GM21786 (cell line): ENCODE measurements at regions not wholly inside any gene's neighbourhood (a gene's known extent, or its start where the extent isn't known, plus 50 kb on each side); places are given as distances from the start of the nearest gene placed in this dataset.

ENCODE experiments used
- ATAC-seq: cut with Tn5 transposase; IDR thresholded peaks from one replicate; pipeline ENCODE4 v1.9.1; 2021; ENCODE audit not compliant: unreplicated experiment

DNA sequence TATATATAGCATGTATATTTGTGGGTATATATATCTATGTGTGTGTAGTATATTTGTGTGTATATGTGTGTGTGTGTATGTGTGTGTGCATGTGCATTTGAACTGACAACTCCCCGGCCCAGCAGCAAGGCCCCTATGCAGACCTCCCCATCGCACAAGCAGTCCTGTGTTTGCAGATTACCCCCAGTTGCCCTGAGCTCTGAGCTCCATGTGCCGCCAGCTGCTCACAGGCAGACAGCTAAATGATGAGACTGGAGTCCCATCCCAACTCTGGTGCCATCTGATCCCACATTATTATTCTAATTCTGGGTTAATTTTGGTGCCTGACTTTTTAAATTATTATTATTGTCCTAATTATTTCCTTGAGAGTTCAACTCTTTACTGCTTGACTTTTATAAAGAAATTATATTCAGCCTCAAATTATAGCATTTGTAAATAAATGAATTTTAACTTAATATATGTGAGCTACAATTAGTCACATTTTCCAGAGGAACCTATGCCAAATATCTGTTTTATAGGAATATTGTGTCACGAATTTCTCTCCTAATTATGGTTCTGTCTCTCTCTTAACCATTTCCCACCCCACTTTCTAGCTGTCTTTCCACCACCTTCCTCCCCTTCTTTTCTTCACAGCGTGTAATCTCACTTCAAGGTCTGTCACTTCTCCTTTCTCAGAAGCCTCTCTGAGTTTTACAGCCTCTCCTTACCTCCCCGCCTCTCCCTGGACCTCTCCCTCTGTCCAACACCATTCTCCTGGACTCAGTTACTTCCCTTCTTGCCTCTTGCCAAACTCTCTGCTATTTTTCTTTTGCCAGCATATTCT is 90.6 kb upstream of the SYNDIG1 start:
- ATAC-seq: no peak

DNA sequence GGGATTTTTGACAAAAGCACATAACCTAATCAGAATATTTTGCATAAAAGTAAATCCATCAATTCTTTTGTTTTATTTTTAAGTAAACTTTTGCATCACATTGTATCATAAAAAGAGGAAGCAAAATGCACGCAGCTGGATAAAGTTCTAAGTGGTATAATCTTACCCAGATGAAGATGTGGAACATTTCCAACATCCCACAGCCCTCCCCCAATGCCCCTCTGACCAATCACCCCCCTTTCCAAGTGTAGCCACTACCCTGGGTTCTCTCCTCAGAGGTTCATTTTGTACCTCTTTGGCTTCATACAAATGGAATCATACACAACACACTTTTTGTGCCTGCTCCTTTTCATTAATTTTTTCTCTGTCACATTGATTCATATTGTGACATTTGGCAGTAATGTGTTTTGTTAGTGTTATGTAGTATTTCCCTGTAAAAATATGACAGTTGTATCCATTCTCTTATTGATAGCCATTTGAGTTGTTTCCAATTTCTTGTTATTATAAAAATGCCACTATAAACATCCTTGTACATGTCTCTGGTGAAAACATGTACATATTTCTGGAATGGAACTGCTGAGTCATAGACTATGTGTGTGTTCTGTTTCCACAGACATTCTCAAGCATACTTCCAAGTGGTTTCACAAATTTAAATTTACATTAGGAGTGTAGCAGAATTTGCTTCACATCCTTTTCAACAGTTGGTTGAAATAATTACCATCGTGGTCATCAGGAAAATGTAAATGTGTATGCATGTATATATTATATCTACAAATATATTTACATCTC is 92.9 kb upstream of the SYNDIG1 start:
- no peak for ATAC-seq

- ATAC-seq: no peak
Measured at GRCh38 chr20:24373372-24373771, 96.1 kb upstream of the SYNDIG1 start.

- ATAC-seq: no peak
Measured at GRCh38 chr20:24370911-24371695, 98.3 kb upstream of the SYNDIG1 start.

GRCh38 chr20:24370249-24370648 is 99.2 kb upstream of the SYNDIG1 start:
- no peak for ATAC-seq

GRCh38 chr20:24368253-24368652 is 101.2 kb upstream of the SYNDIG1 start:
- ATAC-seq: no peak

- ATAC-seq: no peak
Measured at GRCh38 chr20:24366336-24367004, 103.0 kb upstream of the SYNDIG1 start.

DNA sequence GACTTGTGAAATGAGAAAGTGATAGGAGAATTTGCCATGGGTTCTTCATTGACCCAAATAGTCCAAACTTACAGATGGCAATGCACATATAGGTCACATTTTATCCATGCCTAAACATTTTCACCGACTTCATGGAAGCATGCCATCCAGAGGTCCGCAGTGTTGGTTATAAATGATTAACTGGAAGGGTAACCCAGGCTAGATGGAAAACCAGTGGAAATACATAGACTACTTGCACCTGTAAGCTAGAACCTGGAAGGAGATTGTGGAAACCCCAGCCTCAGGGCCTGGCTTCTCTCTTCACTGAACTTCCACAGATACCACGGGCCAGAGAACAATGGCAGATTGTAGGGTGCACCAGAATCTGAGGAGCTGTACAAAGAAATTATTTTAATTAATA is 103.8 kb upstream of the SYNDIG1 start:
- ATAC-seq: no peak

DNA sequence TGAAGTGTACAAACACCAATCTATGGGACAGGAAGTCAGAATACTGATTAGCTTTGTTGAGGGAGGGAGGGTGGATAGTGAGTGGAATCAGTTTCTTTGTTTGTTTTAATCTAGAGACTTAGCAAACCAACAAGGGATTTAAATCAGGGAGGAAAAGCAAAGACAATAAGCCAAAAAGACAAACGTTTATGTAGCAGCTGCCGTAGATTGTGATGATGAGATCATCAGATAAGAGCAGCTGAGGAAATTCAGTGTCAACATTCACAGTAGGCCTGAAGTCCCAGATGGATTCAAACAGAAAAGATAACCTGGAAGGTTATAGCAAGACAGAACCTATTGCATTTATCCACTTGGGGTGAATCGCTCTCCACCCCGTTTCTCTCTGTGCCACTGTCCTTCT is 104.9 kb upstream of the SYNDIG1 start:
- ATAC-seq: no peak

GRCh38 chr20:24363031-24363430 is 106.4 kb upstream of the SYNDIG1 start:
- no peak for ATAC-seq

DNA sequence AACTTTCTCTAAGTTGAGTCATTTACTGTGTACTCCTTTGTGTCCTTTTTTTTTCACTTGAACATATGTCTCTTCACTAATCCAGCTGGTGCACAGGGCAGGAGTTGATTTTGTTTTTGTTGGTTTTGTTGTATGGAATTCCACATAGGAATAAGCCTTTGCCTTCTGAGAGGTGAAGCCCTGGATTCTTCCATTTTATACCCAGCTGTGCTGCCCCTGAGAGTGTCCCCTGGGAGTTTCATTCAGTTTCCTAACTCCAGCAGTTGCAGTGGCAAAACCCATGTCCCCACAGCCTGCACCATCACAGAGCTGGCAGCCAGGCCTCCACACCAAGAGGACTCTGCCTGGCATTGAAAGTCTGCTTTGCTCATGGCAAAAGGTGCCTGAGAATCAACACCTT is 107.3 kb upstream of the SYNDIG1 start:
- ATAC-seq: no peak

DNA sequence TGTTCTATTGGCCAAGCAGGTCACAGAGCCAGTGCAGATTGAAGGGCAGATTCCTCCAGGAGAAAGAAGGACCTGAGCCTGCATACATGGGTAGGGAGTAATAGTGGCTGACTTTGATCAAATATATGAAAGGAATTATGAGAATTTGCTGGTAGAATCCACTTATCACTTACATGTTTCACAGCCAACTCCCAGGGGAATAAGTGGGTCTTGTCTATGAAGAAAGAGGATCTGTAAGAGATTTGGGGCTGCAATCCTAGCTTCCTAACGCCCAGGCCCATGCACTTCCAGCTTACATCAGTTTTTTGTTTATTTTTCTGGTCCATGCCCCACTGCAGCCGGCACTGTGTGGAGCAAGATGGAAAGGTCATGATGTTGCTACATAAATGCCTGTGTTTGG is 107.9 kb upstream of the SYNDIG1 start:
- no peak for ATAC-seq

GRCh38 chr20:24360531-24360930 is 108.9 kb upstream of the SYNDIG1 start:
- ATAC-seq: no peak

GRCh38 chr20:24359321-24360027 is 110.0 kb upstream of the SYNDIG1 start:
- ATAC-seq: no peak

DNA sequence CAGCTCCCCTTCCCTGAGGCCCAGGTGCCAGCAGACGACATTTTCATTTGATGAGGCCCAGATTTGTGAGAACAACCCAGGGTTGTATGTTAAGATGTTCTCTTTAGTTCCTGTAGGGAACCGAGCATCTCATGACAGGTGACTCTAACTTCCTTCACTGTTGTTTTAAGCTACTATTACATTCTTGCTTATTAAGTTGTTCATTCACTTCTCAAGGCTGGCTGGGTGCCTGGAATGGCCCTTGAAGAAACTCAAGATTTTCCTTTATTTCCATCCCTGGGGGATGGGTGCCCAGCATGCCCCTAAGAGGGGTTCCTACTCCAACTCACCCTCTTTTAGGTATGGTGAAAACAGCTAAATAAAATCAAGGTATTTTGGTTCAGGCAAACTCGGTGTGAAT is 111.5 kb upstream of the SYNDIG1 start:
- no peak for ATAC-seq

- ATAC-seq: no peak
Measured at GRCh38 chr20:24357177-24357576, 112.3 kb upstream of the SYNDIG1 start.

- ATAC-seq: no peak
Measured at GRCh38 chr20:24353135-24353690, 116.2 kb upstream of the SYNDIG1 start.

DNA sequence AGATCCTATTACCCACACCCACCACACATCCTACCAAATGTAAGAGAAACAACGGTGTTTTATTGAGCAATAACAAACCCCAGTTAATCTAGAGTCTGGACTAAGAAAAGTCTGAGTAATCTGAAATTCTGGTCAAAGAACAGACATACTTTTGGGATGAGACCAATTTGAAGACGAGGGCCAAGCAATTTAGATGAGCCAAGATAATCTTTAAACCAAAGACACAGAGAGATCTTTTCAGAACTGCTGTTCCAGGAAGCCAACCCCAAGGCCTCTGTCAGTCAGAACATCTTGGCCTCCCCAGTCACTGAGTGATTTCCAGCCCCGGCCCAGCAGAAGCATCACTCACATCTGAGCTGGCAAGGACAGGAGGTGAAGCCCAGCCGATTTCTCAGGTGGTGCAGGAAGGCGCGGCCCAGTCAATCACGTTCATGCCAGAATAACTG is 118.5 kb upstream of the SYNDIG1 start:
- no peak for ATAC-seq

- ATAC-seq: no peak
Measured at GRCh38 chr20:24341781-24342180, 127.6 kb upstream of the SYNDIG1 start.

DNA sequence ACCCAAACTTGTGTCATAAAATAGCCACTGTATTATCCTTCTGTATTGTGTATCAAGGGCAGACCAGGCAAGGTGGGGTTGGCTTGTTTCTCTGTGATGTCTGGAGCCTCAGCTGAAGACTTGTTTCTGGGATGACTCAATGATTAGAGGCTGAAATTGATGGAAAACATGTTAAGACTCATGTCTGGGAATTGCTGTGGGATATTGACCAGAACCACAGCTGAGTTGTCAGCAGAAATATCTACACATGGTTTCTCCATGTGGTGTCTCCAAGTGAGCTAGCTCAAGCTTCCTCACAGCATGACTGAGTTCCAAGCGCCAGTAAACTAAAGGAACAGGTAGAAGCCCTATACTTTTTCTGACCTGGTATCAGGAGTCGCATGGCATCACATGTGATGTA is 128.5 kb upstream of the SYNDIG1 start:
- ATAC-seq: no peak
